GM18858 (cell line): ENCODE measurements at regions not wholly inside any gene's neighbourhood (a gene's known extent, or its start where the extent isn't known, plus 50 kb on each side); places are given as distances from the start of the nearest gene placed in this dataset.

Source experiments
- ATAC-seq: cut with Tn5 transposase; IDR thresholded peaks from one replicate; pipeline ENCODE4 v1.9.1; 2021; ENCODE audit not compliant: unreplicated experiment

DNA sequence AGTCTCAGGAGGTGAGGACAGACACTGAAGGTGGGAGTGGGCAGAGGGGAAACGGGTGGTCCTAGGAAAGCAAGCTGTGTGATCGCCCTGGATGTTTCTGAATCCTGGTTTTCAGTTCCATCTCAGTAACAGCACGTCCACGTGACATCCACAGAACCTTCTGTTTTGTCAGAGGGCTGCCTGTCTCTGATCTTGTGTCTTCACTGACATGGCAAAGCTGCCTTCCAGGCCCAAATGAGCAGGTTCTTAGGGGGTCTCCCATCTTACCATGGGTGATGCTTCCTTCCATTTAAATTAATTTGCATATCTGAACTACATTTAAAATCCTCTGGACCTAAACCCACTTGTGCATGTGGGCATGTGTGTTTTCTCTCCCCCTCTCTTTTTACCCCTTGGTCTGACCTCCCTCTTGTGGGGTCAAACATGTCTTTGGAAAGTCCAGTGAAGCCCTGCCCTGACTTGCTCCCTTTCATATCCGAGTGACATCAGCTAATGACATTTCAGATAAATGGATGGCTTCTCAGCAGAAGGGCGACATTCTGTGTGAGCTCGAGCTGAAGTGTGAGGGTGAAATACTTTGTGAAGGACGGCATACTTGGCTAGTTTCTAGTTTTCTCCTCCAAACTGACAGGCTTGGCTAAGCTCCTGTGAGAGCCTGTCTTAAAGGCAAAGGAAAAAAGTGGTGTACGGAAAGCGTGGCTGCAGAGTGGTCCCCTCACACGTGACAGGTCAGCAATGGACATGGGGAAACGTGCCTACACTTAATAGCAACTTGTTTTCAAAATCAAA is 204.8 kb upstream of the S1PR3 start:
- no peak for ATAC-seq

DNA sequence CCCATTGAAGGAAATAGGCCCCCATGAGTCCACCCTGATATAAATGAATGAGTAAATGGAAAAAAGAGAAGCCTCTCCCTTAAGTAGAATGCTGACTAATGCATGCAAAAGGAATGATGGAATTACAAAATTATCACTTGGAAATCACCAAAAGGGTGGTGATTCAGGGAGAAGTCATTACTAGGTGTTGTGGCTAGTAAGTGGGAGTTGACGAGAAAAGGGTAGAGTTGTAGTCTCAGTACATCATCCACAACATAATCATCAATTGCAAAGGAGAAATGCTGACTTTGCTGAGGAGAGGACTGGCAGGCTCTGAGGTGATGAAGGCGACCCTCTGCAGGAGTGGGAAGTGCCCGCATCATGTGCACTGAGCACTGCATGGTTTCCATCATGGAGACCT is 201.5 kb upstream of the S1PR3 start:
- ATAC-seq = no peak

DNA sequence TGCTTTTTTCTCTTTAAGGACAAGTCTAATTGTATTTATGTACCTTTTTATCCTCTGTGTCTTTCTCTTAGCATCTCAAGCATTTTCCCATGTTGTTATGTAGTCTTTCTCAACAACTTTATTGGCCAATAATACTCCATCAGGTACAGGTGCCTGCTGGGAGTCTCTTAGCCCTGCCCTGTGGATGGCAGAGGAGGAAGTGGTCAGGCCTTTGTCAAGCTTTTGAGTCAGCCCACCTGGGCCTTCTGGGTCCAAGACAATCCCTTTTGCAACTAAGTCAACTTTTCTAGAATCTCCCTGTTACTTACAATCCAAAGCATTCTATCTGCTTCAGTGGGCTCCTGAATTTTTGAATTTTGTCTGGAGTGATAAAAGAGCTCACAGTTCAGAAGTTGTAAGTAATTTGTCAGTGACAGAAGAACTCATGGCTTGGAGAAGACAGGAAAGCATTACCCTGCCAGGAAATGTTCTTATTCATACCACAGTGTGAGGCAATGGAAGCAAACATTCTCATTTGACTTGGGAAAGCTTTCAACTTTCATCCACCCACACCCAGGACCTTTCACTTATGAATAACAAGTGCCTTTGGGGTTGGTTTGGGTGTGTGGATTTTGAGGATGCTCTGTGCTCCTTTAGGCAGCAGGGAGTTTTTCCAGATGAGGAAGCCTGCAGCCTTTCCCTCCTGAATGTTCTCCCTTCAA is 200.0 kb upstream of the S1PR3 start:
- no peak for ATAC-seq

DNA sequence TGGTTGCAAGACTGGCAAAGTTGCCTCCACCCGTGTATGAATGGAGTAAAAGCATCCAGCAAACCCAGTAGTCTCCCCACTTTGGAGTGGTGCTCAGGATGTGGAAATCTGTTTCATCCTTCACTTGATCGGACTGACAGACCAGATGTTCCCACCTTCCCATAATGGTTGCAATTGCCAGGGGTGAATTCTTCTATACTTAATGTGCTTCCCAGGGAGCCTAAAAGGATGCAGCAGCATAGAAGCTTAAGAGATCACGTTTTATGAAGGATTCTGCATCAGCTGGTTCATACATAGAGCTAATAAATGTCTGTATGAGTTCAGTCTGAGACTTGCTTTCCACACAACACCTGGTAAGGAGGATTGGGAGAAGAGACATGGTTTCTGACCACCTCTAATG is 198.8 kb upstream of the S1PR3 start:
- no peak for ATAC-seq

DNA sequence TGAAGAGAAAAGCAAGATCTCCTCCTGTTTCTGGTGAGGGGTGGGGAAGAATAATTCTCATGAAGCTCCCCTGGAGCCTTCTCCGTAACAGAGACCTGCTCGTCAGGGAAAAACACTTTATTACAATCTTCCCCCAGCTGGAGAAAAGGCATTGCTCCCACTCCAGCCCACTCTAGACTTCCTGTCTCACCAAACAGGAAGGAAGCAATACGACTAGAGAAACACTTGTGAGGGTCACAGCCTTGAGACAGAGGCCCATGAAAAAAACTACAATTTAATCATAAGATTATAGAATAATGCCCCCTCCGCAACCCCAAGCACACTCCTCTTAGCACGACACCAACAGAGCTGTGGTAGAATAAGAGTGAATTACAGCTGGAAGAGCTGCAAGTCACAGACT is 197.2 kb upstream of the S1PR3 start:
- ATAC-seq = no peak

DNA sequence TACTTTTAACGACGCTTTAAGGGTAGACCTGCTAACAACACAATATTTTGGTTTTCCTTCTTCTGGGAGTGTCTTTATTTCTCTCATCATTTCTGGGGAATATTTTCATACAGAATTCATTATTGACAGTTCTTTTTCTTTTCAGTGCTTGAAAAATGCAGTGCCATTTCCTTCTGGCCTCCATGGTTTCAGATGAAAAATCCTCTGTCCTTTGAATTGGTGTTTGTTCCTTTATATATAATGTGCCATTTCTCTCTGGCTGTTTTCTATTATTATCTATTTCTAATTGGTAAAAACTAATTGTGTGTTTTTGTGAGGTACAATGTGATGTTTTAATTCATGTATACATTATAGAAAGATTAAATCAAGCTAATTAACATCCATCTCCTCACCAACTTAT is 194.3 kb upstream of the S1PR3 start:
- ATAC-seq = no peak

DNA sequence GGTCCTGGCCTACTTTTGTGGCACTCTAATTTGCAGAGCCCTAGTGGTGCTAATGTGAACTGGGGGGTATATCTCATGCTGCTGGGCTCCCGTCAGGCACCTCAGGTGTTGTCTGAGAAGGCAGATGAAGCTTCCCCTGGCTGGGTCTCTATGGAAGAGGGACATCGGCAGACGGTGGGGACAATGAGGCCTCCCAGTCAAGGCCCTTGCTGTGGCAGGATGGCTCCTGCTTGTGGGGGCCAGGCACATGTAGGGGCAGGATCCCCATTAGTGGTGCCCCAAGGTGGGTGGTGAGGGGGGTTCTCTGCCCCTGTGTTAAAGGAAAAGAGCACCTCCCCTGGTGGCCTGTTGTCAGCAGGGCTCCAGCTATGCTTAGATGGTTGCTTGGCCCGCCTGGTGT is 192.8 kb upstream of the S1PR3 start:
- no peak for ATAC-seq

DNA sequence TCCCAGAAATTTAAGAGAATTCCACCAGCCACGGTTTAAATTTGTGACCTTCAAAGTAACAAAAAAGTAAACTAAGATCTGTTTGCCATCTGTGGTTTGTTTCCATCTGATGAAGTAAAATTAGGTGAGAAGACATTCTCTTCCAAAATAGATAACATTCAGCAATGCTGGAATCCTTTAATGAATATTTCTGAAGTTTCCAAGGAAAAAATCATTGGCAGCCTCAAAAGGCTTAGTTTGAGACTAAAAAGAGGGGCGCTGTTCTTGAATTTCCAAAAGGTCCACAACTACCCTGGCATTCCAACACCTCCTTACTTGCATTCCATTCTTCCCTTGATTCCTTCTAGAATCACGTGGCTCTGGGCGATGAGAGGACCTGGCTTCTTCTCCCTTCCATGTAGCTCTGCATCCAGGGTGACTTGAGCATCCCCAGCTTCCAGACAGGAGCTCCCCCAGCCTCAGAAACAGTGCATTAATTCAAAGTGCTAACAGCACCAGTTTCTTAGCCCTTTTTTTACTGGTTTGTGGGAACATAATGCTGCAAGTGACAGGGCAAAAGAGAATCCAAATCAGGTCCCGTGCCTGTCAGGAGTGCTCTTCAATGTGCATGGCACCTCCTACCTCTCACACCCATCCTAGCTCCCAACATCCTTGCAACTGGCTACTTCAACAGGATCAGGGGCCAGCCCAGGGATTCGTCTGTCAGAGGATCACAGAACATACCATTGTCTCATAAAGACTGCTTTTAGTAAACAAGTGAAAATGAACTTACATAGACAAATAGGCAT is 191.5 kb upstream of the S1PR3 start:
- no peak for ATAC-seq

DNA sequence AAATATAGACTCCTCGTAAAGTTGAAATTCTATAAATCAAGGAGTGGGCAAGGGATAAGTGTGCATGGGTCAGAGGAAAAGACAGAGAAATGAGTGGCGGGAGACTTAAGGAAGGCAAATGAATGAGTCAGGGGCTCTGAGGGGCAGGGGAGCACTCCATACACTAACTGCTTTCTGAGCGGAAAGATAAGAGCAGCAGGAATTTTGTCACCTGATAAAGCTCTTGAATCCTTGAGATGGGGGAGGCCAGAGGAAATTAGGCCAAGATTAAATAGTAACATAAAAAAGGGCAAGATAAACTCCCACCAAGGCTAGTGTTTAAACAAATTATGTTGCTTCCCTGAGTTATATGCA is 191.0 kb upstream of the S1PR3 start:
- no peak for ATAC-seq

DNA sequence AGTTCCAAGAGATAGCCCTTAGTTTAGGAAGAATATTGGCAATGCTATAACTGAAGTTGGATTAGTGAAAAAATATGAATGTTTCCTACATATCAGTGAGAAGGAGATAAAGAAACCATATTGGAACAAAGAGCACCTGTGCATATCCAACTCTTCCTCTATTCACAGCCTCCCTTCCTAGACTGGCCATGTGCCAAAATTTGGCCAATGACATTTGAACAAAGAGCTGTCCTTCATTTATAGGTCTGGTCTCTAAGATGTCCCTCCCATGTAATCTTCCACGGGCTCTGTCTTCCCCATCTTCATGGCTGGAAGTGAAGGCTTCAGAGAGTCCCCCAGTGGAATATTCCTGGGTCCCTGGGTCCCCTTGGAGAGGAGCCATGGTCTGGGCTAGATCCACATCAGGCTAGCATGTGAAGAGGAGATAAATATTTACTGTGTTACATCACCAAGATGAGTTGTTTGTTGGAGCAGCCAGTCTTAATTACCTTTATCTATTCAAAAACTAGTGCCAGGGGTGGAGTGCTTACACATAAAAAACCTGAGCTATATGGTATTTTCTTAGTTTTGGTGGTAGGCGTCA is 190.0 kb upstream of the S1PR3 start:
- no peak for ATAC-seq

DNA sequence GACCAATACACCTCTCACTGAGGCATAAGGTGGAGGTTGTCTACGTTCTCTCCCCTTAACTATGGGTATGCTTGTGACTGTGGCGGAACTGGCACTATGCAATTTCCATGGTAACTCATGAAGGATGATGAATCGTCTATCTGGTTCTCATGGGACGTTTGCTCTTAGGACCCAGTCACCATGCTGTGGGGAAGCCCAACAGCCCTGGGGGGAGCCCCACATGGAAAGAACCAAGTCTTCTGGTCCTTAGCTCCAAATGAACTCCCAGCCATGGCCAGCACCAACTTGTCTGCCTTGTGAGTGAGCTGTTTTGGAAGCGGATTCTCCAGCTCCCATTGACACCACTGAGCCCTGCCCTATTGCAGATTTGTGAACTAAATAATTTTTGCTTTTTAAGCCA is 188.7 kb upstream of the S1PR3 start:
- ATAC-seq = no peak

DNA sequence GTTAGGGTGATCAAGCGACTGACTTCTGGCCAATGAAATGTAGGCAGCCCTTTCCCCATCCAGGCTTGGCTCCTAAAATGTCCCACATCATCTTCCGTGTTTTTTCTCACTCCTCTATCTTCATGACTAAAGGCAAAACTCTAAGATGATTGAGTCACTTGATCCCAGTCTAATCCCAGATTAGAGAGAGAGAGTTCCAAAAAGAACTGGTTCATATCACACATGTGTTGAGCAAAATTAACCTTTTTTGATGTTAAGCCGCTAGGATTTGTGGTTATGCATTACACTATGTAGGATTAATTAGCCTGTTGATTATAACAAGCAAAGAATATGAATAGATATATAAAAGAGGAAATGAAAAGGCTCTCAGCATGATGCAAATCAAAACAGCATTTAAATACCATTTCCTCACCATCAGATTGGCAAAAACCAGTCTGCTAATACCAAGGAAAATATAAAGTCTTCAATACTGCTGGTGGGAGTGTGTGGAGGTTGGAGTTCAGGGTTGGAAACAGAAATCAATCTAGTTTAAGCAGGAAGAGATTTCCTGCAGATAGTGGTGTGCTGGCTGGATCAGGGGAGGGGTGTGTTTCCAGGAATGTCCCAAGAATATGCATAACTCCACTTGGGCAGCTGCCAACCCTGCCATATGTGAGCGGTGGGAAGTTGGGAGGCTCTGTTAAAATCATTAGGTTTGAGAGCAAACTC is 187.6 kb upstream of the S1PR3 start:
- ATAC-seq = no peak

DNA sequence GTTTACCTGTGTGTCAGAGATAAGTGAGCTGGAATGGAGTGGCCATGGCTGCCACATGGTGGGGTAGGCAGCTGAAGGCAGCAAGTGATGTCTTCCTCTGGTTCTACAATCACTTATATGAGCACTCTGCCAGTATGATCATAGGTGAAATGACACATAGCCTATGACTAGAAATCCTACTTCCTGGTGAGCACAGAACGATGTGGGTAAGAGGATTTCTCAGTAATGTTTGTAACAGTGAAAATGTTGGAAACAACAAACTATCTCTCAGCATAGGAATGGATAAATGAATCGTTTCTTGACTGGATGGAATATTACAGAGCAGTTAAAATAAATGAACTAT is 187.0 kb upstream of the S1PR3 start:
- no peak for ATAC-seq

DNA sequence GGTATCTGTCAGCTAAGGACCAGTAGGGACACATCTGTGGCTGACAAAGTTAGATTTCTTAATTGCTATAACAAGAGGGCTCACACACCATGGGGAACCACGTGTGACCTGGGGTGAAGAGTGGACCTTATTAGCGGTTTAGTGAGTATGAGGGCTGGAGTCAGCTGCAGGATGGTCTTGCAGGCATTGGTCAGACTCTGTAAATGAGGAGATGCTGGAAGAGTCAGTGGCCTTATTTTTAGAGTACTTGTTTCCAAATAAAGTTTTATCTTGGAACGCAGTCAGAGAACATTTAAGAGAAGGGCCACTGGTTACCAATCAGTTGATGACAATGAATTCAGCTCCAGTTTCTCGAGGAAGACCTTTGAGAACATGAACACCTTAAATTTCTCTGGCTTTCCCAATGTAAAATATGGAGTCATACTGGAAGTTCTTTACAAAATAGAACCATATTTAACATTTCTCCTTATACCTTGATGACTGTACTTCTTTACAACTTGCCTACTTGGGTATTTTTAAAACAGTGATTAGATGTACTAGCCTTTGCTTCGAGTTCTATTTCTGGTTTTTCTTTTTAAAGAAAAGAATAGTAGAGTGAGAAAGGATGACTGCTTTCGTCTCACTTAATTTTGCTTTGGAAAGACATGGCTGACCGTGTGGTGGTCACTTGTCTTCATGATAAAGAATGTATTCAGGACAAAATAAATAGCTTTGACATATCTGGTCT is 185.9 kb upstream of the S1PR3 start:
- no peak for ATAC-seq

DNA sequence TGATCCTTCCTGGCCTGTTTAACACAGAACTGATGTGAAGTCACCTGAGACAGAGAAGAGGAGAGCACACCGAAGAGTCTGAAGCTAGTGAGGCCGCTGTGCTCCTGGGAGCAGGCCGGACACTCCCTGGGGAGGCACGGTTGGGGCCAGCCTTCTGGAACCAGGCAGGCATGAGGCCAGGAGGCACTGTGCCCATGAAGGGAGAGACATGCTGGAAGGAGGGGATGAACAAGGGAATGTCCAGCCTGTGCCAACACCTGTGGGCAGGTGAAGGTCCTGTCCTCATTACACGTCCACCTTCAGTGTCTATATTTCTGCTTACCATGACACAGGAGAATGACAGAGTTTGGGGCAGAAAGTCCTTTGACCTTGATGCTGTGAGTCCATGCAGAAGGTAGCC is 183.8 kb upstream of the S1PR3 start:
- ATAC-seq = no peak

DNA sequence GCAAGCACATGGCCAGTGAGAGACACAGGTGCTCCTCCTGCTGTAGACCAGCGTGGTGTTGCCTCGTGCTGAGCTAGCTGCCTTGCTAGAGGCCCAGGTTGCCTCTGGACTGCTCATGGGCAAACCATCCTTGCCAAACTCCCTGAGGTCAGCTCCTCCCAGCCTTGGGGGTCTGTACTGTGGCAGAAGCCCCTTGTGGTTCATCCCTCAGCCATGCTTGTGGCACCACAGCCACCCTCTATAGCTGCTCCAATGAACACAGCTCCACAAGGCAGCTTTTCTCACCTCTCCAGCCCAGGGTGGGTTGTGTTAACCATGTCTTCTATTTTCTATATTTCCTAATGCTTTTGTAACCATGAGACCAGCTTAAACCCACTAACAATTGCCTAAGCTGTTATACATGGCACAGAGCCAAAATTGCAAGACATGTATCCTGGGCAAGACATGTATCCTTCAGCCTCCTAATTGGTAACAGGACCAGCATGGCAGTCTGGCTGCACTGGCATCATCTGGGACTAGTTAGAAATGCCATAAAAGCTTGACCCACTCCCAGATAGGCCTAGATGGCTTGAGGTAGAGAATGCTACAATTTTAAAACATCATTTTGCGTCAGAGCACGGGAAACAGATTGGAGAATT is 183.1 kb upstream of the S1PR3 start:
- no peak for ATAC-seq

DNA sequence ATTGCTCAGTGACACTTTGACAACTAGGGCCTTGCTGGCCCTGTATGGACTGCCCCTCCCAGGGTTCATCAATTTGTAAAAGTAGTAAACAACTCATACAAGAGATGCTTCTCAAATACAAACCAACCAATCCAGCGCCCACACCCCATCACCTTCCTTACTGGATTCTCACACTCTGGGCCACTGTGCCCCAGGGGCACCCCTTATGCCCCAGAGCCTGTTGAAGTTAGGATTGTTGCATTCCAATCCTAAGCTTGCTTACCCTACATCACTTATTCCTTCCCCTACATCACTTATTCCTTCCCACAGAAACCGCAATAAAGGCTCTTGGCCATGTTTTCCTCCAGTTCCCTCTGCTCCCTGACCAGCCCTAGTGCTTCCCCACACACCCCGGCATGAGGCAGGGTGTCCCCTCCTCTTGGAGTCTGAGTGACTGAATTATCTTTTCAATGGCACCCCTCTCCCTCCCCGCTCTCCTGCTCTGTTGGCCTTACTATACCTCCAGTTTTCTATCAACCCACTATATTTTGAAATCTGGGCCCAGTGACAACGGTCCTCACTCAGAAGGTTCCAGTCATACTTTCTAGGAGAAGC is 182.4 kb upstream of the S1PR3 start:
- ATAC-seq = no peak

DNA sequence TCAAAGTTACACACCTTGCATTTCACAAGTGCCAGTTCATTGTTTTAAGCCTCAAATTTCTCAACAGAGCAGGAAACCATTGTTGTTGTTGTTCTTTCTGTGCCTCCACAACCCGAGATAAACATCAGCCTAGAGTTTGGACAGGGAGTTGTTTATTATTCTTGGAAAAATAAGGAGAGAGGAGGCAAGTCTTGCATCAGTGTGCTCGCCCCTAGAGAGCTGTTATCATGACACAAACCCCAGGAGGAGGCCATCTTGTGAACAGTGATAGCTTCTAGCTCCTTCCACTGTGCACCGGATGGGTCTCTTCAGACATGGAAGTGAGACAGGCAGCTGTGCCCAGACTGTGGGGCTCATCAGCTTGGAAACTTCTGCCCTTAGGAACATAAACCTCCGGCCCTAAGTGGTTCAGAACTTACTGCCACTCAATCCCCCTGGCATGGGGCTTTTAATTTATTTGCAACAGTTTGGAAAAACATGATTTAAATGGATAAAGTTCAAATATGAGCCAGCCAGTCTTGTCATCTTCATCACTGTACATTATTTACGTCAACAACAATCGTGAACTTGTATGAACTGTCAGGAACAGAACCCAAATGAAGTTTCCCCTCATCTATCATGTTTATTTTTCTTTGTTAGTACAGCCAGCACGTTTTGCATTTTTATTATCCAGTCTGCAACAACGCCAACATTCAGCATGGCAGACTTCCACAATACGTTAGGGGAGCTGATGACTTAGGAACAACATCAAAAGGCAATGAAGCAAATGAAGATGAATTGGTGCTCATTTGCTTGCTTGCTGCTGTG is 181.7 kb upstream of the S1PR3 start:
- no peak for ATAC-seq

DNA sequence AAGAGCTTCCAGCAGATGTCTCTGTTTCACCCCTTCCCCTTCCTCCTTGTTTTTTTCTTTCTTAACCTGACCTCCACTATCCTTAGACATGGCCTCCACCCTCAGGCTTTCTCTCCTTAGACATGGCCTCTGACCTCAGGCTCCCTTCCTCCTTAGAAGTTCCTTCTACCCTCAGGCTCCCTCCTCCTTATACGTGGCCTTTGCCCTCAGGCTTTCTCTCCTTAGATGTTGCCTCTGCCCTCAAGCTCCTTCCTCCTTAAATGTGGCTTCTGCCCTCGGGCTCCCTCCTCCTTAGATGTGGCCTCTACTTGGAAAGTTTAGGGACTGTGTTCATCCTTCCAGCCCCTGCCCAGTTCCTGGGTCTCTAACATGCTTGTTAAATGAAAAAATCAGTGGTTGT is 180.4 kb upstream of the S1PR3 start:
- no peak for ATAC-seq
